ENCODE measurements at regions not wholly inside any gene's neighbourhood (a gene's known extent, or its start where the extent isn't known, plus 50 kb on each side); places are given as distances from the start of the nearest gene placed in this dataset.

DNA sequence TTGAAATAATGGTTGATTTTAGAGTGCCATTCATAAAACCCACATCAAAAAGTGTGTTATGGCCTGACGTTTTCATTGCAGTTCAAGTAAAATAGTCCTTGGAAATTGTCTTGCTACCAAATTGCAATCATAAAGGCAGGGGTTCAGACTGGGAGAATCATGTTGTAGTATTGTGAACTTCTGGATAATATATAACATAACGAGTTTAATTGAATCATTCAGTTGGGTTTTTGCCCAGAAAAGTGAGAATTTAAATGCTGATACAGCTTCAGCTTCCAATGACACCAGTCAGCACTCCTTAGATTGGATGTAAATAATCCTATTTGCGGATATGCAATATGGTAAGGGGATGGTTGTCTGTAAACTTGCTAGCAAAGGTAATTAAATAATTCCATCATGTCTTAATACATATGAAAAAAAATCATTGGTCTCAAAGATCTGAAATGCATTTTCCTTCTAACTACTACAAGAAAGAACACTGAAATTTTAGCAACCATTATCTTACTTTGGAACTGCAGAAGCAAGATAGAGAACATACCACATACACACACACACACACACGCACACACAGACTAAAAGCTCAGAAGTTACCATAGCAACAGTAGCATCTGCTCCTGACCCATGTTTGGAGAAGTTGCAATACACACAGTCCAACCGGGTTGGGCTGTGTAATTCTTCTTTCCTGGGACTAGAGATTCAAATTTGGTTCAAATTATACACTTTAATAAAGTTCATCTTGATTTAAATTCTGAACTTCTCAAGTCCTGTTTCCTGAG, 686.2 kb upstream of the NR2F2 start:
- Histone ChIP-seq H3K4me1 (ENCODE audit: insufficient read depth, low read length, poor library complexity, severe bottlenecking) (no peaks in the 10 kb centered on the region), H3K9me2 (replicated peaks; ENCODE audit: low read depth, low read length) (no peaks in the 10 kb centered on the region), H3K36me3 (ENCODE audit: insufficient read depth, low read length) (no peaks in the 10 kb centered on the region), H2AFZ (ENCODE audit: low read length) (no peak overlapping the region), H3K4me3 (ENCODE audit: low read length, poor library complexity, severe bottlenecking) (no peak overlapping the region), H3K79me2 (ENCODE audit: insufficient read depth, low read length) (no peaks in the 10 kb centered on the region), H3F3A (ENCODE audit: low read depth) (no peaks in the 10 kb centered on the region), H3K27me3 (ENCODE audit: insufficient read depth, low read length, poor library complexity, severe bottlenecking) (no peaks in the 10 kb centered on the region), H3K9me3 (ENCODE audit: insufficient read depth, low read depth, low read length) (no peaks in the 10 kb centered on the region), H4K20me1 (ENCODE audit: insufficient read depth, low read length, poor library complexity, severe bottlenecking) (no peaks in the 10 kb centered on the region), H3K4me2 (ENCODE audit: low read depth, low read length, poor library complexity, severe bottlenecking) (no peak overlapping the region), H3K9ac (ENCODE audit: low read depth, low read length, poor library complexity, severe bottlenecking) (no peak overlapping the region)
- no peak for TF ChIP-seq EZH2phosphoT487 (IDR thresholded peaks at IDR 0.05; ENCODE audit: borderline replicate concordance)
- TF ChIP-seq, protein P1, sequence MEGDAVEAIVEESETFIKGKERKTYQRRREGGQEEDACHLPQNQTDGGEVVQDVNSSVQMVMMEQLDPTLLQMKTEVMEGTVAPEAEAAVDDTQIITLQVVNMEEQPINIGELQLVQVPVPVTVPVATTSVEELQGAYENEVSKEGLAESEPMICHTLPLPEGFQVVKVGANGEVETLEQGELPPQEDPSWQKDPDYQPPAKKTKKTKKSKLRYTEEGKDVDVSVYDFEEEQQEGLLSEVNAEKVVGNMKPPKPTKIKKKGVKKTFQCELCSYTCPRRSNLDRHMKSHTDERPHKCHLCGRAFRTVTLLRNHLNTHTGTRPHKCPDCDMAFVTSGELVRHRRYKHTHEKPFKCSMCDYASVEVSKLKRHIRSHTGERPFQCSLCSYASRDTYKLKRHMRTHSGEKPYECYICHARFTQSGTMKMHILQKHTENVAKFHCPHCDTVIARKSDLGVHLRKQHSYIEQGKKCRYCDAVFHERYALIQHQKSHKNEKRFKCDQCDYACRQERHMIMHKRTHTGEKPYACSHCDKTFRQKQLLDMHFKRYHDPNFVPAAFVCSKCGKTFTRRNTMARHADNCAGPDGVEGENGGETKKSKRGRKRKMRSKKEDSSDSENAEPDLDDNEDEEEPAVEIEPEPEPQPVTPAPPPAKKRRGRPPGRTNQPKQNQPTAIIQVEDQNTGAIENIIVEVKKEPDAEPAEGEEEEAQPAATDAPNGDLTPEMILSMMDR (conservative IDR thresholded peaks at IDR 0.05; ENCODE audit: low read length) = no peak

DNA sequence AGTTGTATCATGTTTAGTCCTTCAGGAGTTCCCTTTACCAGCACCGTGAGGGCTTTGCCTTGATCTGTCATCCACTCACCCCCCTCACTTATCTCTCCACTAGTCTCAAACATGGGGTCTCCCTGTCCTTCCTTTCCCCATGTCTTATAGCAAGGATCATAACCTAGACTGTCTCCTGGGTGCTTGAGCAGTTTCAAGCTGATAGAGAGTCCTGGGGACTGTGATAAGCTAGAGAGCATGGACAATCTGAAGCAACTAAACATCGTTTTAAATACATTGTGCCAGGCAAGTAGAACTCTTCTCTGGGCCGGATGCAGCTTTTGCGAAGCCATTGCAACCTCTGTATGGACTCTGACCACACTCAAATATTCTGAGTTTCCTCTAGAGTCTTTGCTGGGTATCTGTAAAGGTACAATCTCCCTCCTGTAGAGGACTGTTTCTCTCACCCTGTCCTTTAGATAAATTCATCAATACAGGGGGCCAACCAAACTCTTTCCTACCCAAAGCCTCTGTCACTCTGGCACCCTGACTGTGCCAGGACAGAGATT, 684.6 kb upstream of the NR2F2 start:
- no peaks in the 10 kb centered on the region for H3K79me2 ChIP-seq (ENCODE audit: insufficient read depth, low read length)
- H3K4me2 ChIP-seq (ENCODE audit: low read depth, low read length, poor library complexity, severe bottlenecking) = no peak overlapping the region
- no peaks in the 10 kb centered on the region for H3K9me2 ChIP-seq (replicated peaks; ENCODE audit: low read depth, low read length)
- H3K27me3 ChIP-seq (ENCODE audit: insufficient read depth, low read length, poor library complexity, severe bottlenecking) = no peaks in the 10 kb centered on the region
- no peak overlapping the region for H2AFZ ChIP-seq (ENCODE audit: low read length)
- H4K20me1 ChIP-seq (ENCODE audit: insufficient read depth, low read length, poor library complexity, severe bottlenecking) = no peaks in the 10 kb centered on the region
- TF ChIP-seq EZH2phosphoT487 (IDR thresholded peaks at IDR 0.05; ENCODE audit: borderline replicate concordance) = no peak
- TF ChIP-seq, protein P1 (conservative IDR thresholded peaks at IDR 0.05; ENCODE audit: low read length) = no peak
- H3K9ac ChIP-seq (ENCODE audit: low read depth, low read length, poor library complexity, severe bottlenecking) = no peak overlapping the region
- H3K4me1 ChIP-seq (ENCODE audit: insufficient read depth, low read length, poor library complexity, severe bottlenecking) = no peaks in the 10 kb centered on the region
- H3K36me3 ChIP-seq (ENCODE audit: insufficient read depth, low read length) = no peaks in the 10 kb centered on the region
- H3K4me3 ChIP-seq (ENCODE audit: low read length, poor library complexity, severe bottlenecking) = no peak overlapping the region
- H3F3A ChIP-seq (ENCODE audit: low read depth) = no peaks in the 10 kb centered on the region
- H3K9me3 ChIP-seq (ENCODE audit: insufficient read depth, low read depth, low read length) = no peaks in the 10 kb centered on the region

DNA sequence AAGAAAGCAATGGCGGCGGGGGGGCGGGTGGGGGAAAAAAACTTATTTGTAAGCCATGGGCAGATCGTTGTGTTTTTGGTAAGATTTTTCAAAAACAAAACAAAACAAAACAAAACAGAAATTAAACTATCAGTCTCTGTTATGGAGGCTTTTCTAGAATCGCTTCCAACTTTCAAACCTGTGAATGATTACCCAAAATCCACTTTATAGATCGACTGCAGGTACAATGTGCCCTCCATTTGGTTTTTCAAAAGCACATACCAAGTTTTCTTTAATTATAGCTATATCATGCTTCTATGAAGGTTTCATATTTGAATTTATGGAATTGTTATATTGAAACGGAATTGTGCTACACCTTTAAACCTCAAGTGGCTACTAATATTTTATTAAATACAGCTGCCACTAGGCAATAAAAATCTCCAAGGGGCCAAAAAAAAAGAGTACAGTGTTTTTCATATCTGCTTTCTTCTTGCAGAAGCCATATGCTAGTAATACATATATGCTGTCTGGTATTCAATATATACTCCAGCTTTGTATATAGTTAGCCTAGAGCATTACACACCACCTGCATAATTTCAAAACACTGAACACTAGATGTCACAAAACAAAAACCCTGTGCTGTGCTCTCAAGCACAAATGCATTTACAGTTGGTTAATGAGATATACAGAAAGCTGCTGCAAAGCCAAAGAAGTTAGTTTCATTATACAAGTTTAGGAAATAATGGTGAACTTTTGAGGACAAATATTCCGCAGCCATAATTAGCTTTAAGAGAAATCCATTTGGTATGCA, 683.8 kb upstream of the NR2F2 start:
- no peaks in the 10 kb centered on the region for H3K36me3 ChIP-seq (ENCODE audit: insufficient read depth, low read length)
- H3K4me1 ChIP-seq (ENCODE audit: insufficient read depth, low read length, poor library complexity, severe bottlenecking) = no peaks in the 10 kb centered on the region
- no peaks in the 10 kb centered on the region for H3K79me2 ChIP-seq (ENCODE audit: insufficient read depth, low read length)
- no peaks in the 10 kb centered on the region for H4K20me1 ChIP-seq (ENCODE audit: insufficient read depth, low read length, poor library complexity, severe bottlenecking)
- H3K9ac ChIP-seq (ENCODE audit: low read depth, low read length, poor library complexity, severe bottlenecking) = no peak overlapping the region
- no peak overlapping the region for H3K4me3 ChIP-seq (ENCODE audit: low read length, poor library complexity, severe bottlenecking)
- no peak overlapping the region for H3K4me2 ChIP-seq (ENCODE audit: low read depth, low read length, poor library complexity, severe bottlenecking)
- no peaks in the 10 kb centered on the region for H3K9me2 ChIP-seq (replicated peaks; ENCODE audit: low read depth, low read length)
- no peaks in the 10 kb centered on the region for H3K9me3 ChIP-seq (ENCODE audit: insufficient read depth, low read depth, low read length)
- H2AFZ ChIP-seq (ENCODE audit: low read length) = no peak overlapping the region
- TF ChIP-seq EZH2phosphoT487 (IDR thresholded peaks at IDR 0.05; ENCODE audit: borderline replicate concordance) = no peak
- TF ChIP-seq, protein P1 (conservative IDR thresholded peaks at IDR 0.05; ENCODE audit: low read length) = no peak
- H3K27me3 ChIP-seq (ENCODE audit: insufficient read depth, low read length, poor library complexity, severe bottlenecking) = no peaks in the 10 kb centered on the region
- no peaks in the 10 kb centered on the region for H3F3A ChIP-seq (ENCODE audit: low read depth)
